Activated CD8-positive, alpha-beta T cell treated with anti-CD3 and anti-CD28 coated beads for 36 hours (primary cell): ENCODE measurements at regions not wholly inside any gene's neighbourhood (a gene's known extent, or its start where the extent isn't known, plus 50 kb on each side); places are given as distances from the start of the nearest gene placed in this dataset.

ENCODE experiments used
- ATAC-seq: fragments of 200-7000 bp; cut with Tn5 transposase; one replicate; pipeline ENCODE4 v1.10.0; 2021; ENCODE audit warnings: mild to moderate bottlenecking, moderate library complexity
- CTCF ChIA-PET: fragments of 350-600 bp; sonication (Branson Sonifier 250); formaldehyde crosslinking; loops from one replicate; lab custom pipeline; 2021; ENCODE audit warnings: antibody characterized with exemption; lab: Charles Lee
- POLR2A ChIA-PET: fragments of 350-600 bp; sonication (Branson Sonifier 250); formaldehyde crosslinking; loops from one replicate; lab custom pipeline; 2021; ENCODE audit warnings: antibody characterized with exemption; lab: Charles Lee
- DNase-seq: peaks from one replicate; pipeline ENCODE4 v3.0.0-alpha.2; 2020
- H3K27ac Mint-ChIP-seq: one replicate; pipeline ENCODE4 v1.8.0; 2021; ENCODE audit warnings: mild to moderate bottlenecking, mixed read lengths
- H3K27me3 Mint-ChIP-seq: one replicate; pipeline ENCODE4 v1.8.0; 2021; ENCODE audit warnings: mixed read lengths
- H3K36me3 Mint-ChIP-seq: one replicate; pipeline ENCODE4 v1.8.0; 2021; ENCODE audit warnings: low read depth, mixed read lengths
- H3K4me1 Mint-ChIP-seq: one replicate; pipeline ENCODE4 v1.8.0; 2021; ENCODE audit warnings: low read depth, mixed read lengths
- H3K4me3 Mint-ChIP-seq: one replicate; pipeline ENCODE4 v1.8.0; 2021; ENCODE audit warnings: mild to moderate bottlenecking, moderate library complexity, mixed read lengths
- H3K9me3 Mint-ChIP-seq: one replicate; pipeline ENCODE4 v1.8.0; 2021; ENCODE audit warnings: mixed read lengths
- intact Hi-C: fragments of 100-400 bp; cut with micrococcal nuclease; formaldehyde crosslinking; loops from one replicate; pipeline ENCODE4 v1.10.0; 2022
- TF ChIP-seq, protein P1 (sequence below): fragments of 200-600 bp; IDR thresholded peaks from one replicate; pipeline ENCODE4 v1.8.0; 2022; ENCODE audit warnings: antibody characterized with exemption, mild to moderate bottlenecking

DNA sequence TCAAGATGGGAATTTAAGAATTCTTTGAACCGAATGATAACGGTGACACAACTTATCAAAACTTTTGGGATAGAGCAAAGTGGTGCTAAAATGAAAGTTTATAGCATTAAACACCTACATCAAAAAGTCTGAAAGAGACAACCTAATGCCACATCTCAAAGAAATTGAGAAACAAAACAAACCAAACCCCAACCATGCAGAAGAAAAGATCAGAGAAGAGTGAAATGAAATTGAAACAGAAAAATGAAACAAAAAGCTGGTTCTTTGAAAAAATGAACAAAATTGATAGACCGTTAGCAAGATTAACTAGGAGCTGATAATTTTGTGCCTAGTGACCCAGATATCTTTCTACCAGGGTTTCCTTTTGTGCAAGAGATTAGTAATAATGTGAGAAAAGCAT is 248.0 kb upstream of the EYS start:
- CTCF ChIA-PET: no interaction called here
- Mint-ChIP-seq H3K36me3 (no peaks in the 10 kb centered on the region), H3K4me3 (no peak overlapping the region), H3K9me3 (peaks cover 1% of the 10 kb centered on the region), H3K4me1 (no peaks in the 10 kb centered on the region), H3K27me3 (no peaks in the 10 kb centered on the region), H3K27ac (no peak overlapping the region)
- intact Hi-C loops: no loop called here
- POLR2A ChIA-PET: no interaction called here
- TF ChIP-seq, protein P1, sequence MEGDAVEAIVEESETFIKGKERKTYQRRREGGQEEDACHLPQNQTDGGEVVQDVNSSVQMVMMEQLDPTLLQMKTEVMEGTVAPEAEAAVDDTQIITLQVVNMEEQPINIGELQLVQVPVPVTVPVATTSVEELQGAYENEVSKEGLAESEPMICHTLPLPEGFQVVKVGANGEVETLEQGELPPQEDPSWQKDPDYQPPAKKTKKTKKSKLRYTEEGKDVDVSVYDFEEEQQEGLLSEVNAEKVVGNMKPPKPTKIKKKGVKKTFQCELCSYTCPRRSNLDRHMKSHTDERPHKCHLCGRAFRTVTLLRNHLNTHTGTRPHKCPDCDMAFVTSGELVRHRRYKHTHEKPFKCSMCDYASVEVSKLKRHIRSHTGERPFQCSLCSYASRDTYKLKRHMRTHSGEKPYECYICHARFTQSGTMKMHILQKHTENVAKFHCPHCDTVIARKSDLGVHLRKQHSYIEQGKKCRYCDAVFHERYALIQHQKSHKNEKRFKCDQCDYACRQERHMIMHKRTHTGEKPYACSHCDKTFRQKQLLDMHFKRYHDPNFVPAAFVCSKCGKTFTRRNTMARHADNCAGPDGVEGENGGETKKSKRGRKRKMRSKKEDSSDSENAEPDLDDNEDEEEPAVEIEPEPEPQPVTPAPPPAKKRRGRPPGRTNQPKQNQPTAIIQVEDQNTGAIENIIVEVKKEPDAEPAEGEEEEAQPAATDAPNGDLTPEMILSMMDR: no peak
- DNase-seq: no peak
- no peak for ATAC-seq

DNA sequence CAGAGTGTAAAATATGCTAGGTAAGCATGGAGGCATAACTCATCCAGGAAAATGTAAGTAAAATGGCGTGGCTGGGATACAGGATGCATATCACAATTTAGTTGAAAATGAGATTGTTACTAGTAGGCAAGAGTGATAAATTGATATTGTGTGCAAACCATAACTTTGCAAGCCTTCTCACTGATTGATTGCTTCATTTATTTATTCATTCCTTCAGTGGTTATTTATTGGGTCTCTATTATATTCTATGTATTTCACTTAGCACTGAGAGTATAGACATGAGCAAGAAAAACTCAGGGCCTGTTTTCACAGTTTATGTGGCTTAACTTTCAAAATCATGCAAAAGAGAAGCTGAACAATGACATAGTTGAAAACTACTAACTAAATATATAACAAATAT is 241.0 kb upstream of the EYS start:
- no peak for ATAC-seq
- DNase-seq: no peak
- no peaks in the 10 kb centered on the region for H3K27me3 Mint-ChIP-seq
- H3K9me3 Mint-ChIP-seq: peaks cover 15% of the 10 kb centered on the region
- no peaks in the 10 kb centered on the region for H3K4me1 Mint-ChIP-seq
- no peak overlapping the region for H3K27ac Mint-ChIP-seq
- ChIA-PET CTCF (no interaction called here), POLR2A (no interaction called here)
- H3K4me3 Mint-ChIP-seq: no peak overlapping the region
- intact Hi-C loops: no loop called here
- H3K36me3 Mint-ChIP-seq: no peaks in the 10 kb centered on the region
- TF ChIP-seq, protein P1: no peak

DNA sequence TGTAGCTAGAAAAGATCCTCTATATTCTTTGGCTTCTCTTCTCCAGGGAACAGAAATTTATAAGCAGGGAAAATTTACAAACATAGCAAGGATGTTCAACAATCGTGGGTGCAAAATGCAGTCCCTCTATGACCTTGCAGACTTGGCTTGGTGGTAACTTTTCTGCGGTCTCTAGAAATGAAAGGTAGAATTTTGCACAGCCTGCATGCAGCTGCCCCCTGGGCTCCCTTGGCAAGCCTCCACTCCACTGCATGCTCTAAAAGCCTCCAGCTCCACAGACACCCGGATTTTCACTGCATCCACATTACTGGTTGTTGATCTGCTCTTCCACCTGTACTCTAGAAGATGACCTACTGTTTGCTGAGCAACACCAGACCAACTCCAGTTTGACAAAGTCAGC is 236.5 kb upstream of the EYS start:
- no peaks in the 10 kb centered on the region for H3K27me3 Mint-ChIP-seq
- TF ChIP-seq, protein P1: no peak
- H3K9me3 Mint-ChIP-seq: peaks cover 16% of the 10 kb centered on the region
- no peaks in the 10 kb centered on the region for H3K4me1 Mint-ChIP-seq
- no peak overlapping the region for H3K4me3 Mint-ChIP-seq
- no peak overlapping the region for H3K27ac Mint-ChIP-seq
- no peaks in the 10 kb centered on the region for H3K36me3 Mint-ChIP-seq
- intact Hi-C loops: no loop called here
- ChIA-PET CTCF (no interaction called here), POLR2A (interaction anchor here (1.5 kb wide), 1 partner anchor 13 kb away, joined by 3 read pairs; no protein-coding TSS in a partner anchor)
- no peak for ATAC-seq
- DNase-seq: no peak

DNA sequence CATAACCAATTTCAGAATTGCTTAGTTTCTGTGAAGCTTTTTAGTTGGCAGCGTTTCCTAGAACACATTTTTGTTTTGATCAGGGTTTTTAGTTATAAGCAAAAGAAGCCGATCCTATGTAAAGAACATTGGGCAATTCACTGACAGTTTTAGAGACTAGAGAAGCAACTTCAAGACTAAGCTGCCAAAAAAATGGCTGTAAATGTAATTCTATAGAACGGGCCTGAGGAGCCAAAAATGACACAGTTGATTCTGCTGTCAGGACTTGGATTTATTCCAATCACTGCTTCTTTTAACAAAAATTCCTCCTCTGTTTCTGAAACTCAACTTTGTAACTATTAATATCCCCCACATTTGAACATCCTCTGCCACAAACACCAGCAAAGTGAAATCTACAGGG is 236.0 kb upstream of the EYS start:
- no peak for DNase-seq
- CTCF ChIA-PET: no interaction called here

DNA sequence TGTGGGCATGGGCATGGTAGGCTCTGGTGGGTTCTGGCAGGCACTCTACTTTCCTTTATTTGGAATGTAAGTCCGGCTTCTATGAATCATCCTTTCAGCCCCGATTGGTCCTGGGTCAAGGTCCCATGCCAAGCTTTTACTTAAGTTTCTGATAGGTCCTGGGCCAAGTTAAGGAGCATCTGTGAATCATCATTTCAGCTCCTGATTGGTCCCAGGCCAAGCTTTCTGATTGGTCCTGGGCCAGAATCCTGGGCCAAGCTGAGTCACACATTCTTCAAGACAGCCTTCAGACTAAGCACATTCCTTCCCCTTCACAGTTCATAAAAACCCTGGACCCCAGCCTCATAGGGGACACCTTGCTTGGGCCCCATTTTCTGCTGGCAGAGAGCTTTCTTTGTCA is 231.0 kb upstream of the EYS start:
- ATAC-seq (no peak), DNase-seq (no peak)
- Mint-ChIP-seq H3K9me3 (peaks cover 3% of the 10 kb centered on the region), H3K4me1 (no peaks in the 10 kb centered on the region), H3K36me3 (no peaks in the 10 kb centered on the region), H3K27me3 (no peaks in the 10 kb centered on the region), H3K4me3 (no peak overlapping the region), H3K27ac (no peak overlapping the region)
- CTCF ChIA-PET: no interaction called here
- intact Hi-C loops: no loop called here
- POLR2A ChIA-PET: no interaction called here
- TF ChIP-seq, protein P1: no peak

More for the DNA sequence above, 236.0 kb upstream of the EYS start:
- intact Hi-C loops: no loop called here
- no peak overlapping the region for H3K4me3 Mint-ChIP-seq
- H3K27ac Mint-ChIP-seq: no peak overlapping the region
- no peaks in the 10 kb centered on the region for H3K36me3 Mint-ChIP-seq
- ATAC-seq: no peak
- H3K9me3 Mint-ChIP-seq: peaks cover 19% of the 10 kb centered on the region
- H3K4me1 Mint-ChIP-seq: no peaks in the 10 kb centered on the region
- no peaks in the 10 kb centered on the region for H3K27me3 Mint-ChIP-seq
- TF ChIP-seq, protein P1: no peak
- POLR2A ChIA-PET: interaction anchor here (1.5 kb wide), 1 partner anchor 14 kb away, joined by 3 read pairs; no protein-coding TSS in a partner anchor
